CD14-positive monocyte (primary cell): ENCODE measurements at regions not wholly inside any gene's neighbourhood (a gene's known extent, or its start where the extent isn't known, plus 50 kb on each side); places are given as distances from the start of the nearest gene placed in this dataset.

Experiments
- DNase-seq, 3 donors: peaks; one replicate each; pipeline ENCODE4 v3.0.0-alpha.2; 2011 to 2022
- H2AFZ ChIP-seq: 2 replicates; pipeline ENCODE4 v1.6.0; 2012; ENCODE audit warnings: mild to moderate bottlenecking, low read depth, low read length, inconsistent platforms; ENCODE audit not compliant: insufficient read depth, poor library complexity, severe bottlenecking
- H3K27ac ChIP-seq, 2 donors: 1 replicate in 1 of 2; 2 replicates in 1 of 2; pipeline ENCODE4 v1.5.1; 2012 to 2013; ENCODE audit warnings: low read length in 2 of 2, control low read depth in 1 of 2, inconsistent platforms in 1 of 2, low read depth in 1 of 2, mild to moderate bottlenecking in 1 of 2
- H3K27me3 ChIP-seq, 2 donors: one replicate each; pipeline versions ENCODE4 v1.6.0 to v1.6.1; 2011 to 2013; ENCODE audit warnings: low read length in 2 of 2; ENCODE audit not compliant: control insufficient read depth in 2 of 2, insufficient read depth in 2 of 2
- H3K36me3 ChIP-seq, 2 donors: replicated peaks in 1 of 2; 1 replicate in 1 of 2; 2 replicates in 1 of 2; pipeline versions ENCODE4 v1.5.1 to v1.6.1; 2012 to 2013; ENCODE audit warnings: low read length in 2 of 2, control low read depth in 1 of 2, inconsistent platforms in 1 of 2, mild to moderate bottlenecking in 1 of 2; ENCODE audit not compliant: insufficient read depth in 2 of 2, control insufficient read depth in 1 of 2
- H3K4me1 ChIP-seq, 2 donors: 1 replicate in 1 of 2; 2 replicates in 1 of 2; pipeline versions ENCODE4 v1.5.1 to v1.6.1; 2012 to 2013; ENCODE audit warnings: low read length in 2 of 2, control low read depth in 1 of 2, inconsistent platforms in 1 of 2, mild to moderate bottlenecking in 1 of 2, moderate library complexity in 1 of 2; ENCODE audit not compliant: insufficient read depth in 2 of 2, control insufficient read depth in 1 of 2
- H3K4me2 ChIP-seq: replicated peaks from 2 replicates; pipeline ENCODE3; 2012; ENCODE audit warnings: low read length, moderate library complexity, mild to moderate bottlenecking; ENCODE audit not compliant: poor library complexity, severe bottlenecking; ENCODE audit errors: extremely low read depth
- H3K4me3 ChIP-seq, 3 experiments: fragments of 200-600 bp in 1 of 3; sonication (generic) in 1 of 3; replicated peaks in 1 of 3; 1 replicate in 2 of 3; 2 replicates in 1 of 3; pipeline ENCODE4 v1.5.1; 2011 to 2013; ENCODE audit warnings: low read length in 3 of 3, mild to moderate bottlenecking in 3 of 3, control low read depth in 2 of 3, low read depth in 2 of 3, inconsistent platforms in 1 of 3, moderate library complexity in 1 of 3
- H3K79me2 ChIP-seq: 2 replicates; pipeline ENCODE4 v1.6.0; 2012; ENCODE audit warnings: mild to moderate bottlenecking, control low read depth, inconsistent platforms, low read length, moderate library complexity; ENCODE audit not compliant: insufficient read depth
- H3K9ac ChIP-seq: 2 replicates; pipeline ENCODE4 v1.6.0; 2017; ENCODE audit warnings: low read length, mild to moderate bottlenecking; ENCODE audit not compliant: insufficient read depth, poor library complexity, severe bottlenecking
- H3K9me3 ChIP-seq, 2 donors: replicated peaks in 1 of 2; 1 replicate in 1 of 2; 2 replicates in 1 of 2; pipeline versions ENCODE4 v1.5.1 to v1.6.1; 2012 to 2013; ENCODE audit warnings: low read length in 2 of 2, control low read depth in 1 of 2; ENCODE audit not compliant: control insufficient read depth in 1 of 2, insufficient read depth in 1 of 2
- H4K20me1 ChIP-seq: 2 replicates; pipeline ENCODE4 v1.6.0; 2012; ENCODE audit warnings: mild to moderate bottlenecking, low read length, control low read depth, moderate library complexity; ENCODE audit not compliant: insufficient read depth
- H3K27ac Mint-ChIP-seq, 7 donors: one replicate each; pipeline ENCODE4 v1.8.0; 2020; ENCODE audit warnings: mild to moderate bottlenecking in 7 of 7, mixed read lengths in 7 of 7, moderate library complexity in 6 of 7, inconsistent platforms in 2 of 7
- H3K27me3 Mint-ChIP-seq, 3 donors: one replicate each; pipeline ENCODE4 v1.8.0; 2021 to 2022; ENCODE audit warnings: low read depth in 3 of 3, mild to moderate bottlenecking in 3 of 3, mixed read lengths in 3 of 3, moderate library complexity in 3 of 3, inconsistent platforms in 1 of 3
- H3K36me3 Mint-ChIP-seq, 2 donors: one replicate each; pipeline ENCODE4 v1.8.0; 2020; ENCODE audit warnings: mixed read lengths in 2 of 2, inconsistent platforms in 1 of 2, mild to moderate bottlenecking in 1 of 2
- H3K4me1 Mint-ChIP-seq: one replicate; pipeline ENCODE4 v1.8.0; 2020; ENCODE audit warnings: mild to moderate bottlenecking, mixed read lengths
- H3K4me3 Mint-ChIP-seq, 2 donors: one replicate each; pipeline ENCODE4 v1.8.0; 2020; ENCODE audit warnings: mild to moderate bottlenecking in 2 of 2, mixed read lengths in 2 of 2, moderate library complexity in 1 of 2
- H3K9me3 Mint-ChIP-seq, 7 donors: one replicate each; pipeline ENCODE4 v1.8.0; 2020 to 2022; ENCODE audit warnings: mixed read lengths in 7 of 7, mild to moderate bottlenecking in 6 of 7, moderate library complexity in 6 of 7, inconsistent platforms in 2 of 7
- CTCF ChIP-seq: fragments of 200-600 bp; IDR thresholded peaks from one replicate; pipeline ENCODE4 v1.8.0; 2022; ENCODE audit warnings: antibody characterized with exemption, mild to moderate bottlenecking
- WGBS: methylation state at CpG from one replicate; pipeline ENCODE4 v1.1.5; 2013; ENCODE audit warnings: missing lambda C conversion rate; ENCODE audit not compliant: insufficient coverage; 5-methylcytosine and 5-hydroxymethylcytosine counted together
- intact Hi-C, 2 donors: fragments of 100-400 bp; cut with micrococcal nuclease; formaldehyde crosslinking; loops; one replicate each; pipeline versions ENCODE4 v1.15.0 to v1.15.1; 2023

GRCh38 chr1:38454236-38454635 is 405.3 kb downstream of the RRAGC start:
- H3K27me3 Mint-ChIP-seq, result peaks cover 7 to 18% (median 9%) of the 10 kb centered on the region in 3 donors
- Histone ChIP-seq H4K20me1 (no peaks in the 10 kb centered on the region), H3K36me3 (no peaks in the 10 kb centered on the region), H3K4me1 (no peaks in the 10 kb centered on the region), H3K9me3 (no peaks in the 10 kb centered on the region), H3K27ac (no peak overlapping the region), H3K27me3 (no peaks in the 10 kb centered on the region), H3K4me2 (no peak overlapping the region), H3K4me3 (no peak overlapping the region), H3K79me2 (no peaks in the 10 kb centered on the region), H3K9ac (no peak overlapping the region), H2AFZ (no peak overlapping the region)
- no peaks in the 10 kb centered on the region for H3K4me1 Mint-ChIP-seq
- no peak for TF ChIP-seq CTCF
- no peaks in the 10 kb centered on the region for H3K36me3 Mint-ChIP-seq
- intact Hi-C loops, result no loop called here
- peaks cover 0 to 5% (median 3%) of the 10 kb centered on the region in 7 donors for H3K9me3 Mint-ChIP-seq
- 100% methylated on average over 2 of the region's 5 CpGs for WGBS
- no peak overlapping the region for H3K4me3 Mint-ChIP-seq
- no peak overlapping the region for H3K27ac Mint-ChIP-seq
- no peak for DNase-seq

GRCh38 chr1:38452246-38452645 is 405.7 kb upstream of the POU3F1 start:
- H3K4me3 ChIP-seq, result no peak overlapping the region
- no peaks in the 10 kb centered on the region for H3K27me3 ChIP-seq
- no peak overlapping the region for H3K9ac ChIP-seq
- WGBS, result 54% methylated on average over 2 of the region's 4 CpGs
- no peak overlapping the region for H3K27ac ChIP-seq
- no peak for DNase-seq
- Mint-ChIP-seq H3K36me3 (no peaks in the 10 kb centered on the region), H3K4me1 (no peaks in the 10 kb centered on the region), H3K9me3 (peaks cover 0 to 6% (median 4%) of the 10 kb centered on the region in 7 donors), H3K27me3 (peaks cover 9 to 18% (median 10%) of the 10 kb centered on the region in 3 donors), H3K27ac (no peak overlapping the region), H3K4me3 (peak overlapping the region in 1 of 2 donors; percentile 47)
- H2AFZ ChIP-seq, result no peak overlapping the region
- H3K4me2 ChIP-seq, result no peak overlapping the region
- H3K4me1 ChIP-seq, result no peaks in the 10 kb centered on the region
- no peaks in the 10 kb centered on the region for H4K20me1 ChIP-seq
- H3K9me3 ChIP-seq, result no peaks in the 10 kb centered on the region
- TF ChIP-seq CTCF, result no peak
- no peaks in the 10 kb centered on the region for H3K36me3 ChIP-seq
- intact Hi-C loops, result no loop called here
- H3K79me2 ChIP-seq, result no peaks in the 10 kb centered on the region
